ENCODE measurements at regions not wholly inside any gene's neighbourhood (a gene's known extent, or its start where the extent isn't known, plus 50 kb on each side); places are given as distances from the start of the nearest gene placed in this dataset.

DNA sequence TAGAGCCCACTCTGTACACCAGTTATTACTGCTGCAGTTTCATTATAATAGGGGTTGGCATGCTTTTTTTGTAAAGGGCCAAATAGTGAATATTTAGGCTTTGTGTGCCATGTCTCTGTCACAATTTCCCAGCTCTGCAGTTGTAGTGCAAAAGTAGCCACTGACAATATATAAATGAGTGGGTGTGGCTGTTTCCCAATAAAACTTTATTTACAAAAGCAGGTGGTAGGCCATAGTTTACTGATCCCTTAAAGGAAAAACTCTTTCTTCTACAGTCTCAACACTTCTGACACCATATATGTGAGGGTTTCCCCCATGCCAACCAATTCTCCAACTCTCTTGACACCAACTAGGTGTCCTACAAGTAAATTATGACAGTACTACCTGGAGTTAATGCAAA is 110.2 kb upstream of the NAP1L1 start:
- TF ChIP-seq, protein P1, sequence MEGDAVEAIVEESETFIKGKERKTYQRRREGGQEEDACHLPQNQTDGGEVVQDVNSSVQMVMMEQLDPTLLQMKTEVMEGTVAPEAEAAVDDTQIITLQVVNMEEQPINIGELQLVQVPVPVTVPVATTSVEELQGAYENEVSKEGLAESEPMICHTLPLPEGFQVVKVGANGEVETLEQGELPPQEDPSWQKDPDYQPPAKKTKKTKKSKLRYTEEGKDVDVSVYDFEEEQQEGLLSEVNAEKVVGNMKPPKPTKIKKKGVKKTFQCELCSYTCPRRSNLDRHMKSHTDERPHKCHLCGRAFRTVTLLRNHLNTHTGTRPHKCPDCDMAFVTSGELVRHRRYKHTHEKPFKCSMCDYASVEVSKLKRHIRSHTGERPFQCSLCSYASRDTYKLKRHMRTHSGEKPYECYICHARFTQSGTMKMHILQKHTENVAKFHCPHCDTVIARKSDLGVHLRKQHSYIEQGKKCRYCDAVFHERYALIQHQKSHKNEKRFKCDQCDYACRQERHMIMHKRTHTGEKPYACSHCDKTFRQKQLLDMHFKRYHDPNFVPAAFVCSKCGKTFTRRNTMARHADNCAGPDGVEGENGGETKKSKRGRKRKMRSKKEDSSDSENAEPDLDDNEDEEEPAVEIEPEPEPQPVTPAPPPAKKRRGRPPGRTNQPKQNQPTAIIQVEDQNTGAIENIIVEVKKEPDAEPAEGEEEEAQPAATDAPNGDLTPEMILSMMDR (IDR thresholded peaks at IDR 0.05), result no peak
- TF ChIP-seq EZH2phosphoT487 (IDR thresholded peaks at IDR 0.05) (no peak), EZH2 (IDR thresholded peaks at IDR 0.05) (no peak)
